B cell (primary cell): ENCODE measurements at regions not wholly inside any gene's neighbourhood (a gene's known extent, or its start where the extent isn't known, plus 50 kb on each side); places are given as distances from the start of the nearest gene placed in this dataset.

Source experiments
- ATAC-seq: fragments of 200-7000 bp; cut with Tn5 transposase; one replicate; pipeline ENCODE4 v1.10.0; 2021; ENCODE audit warnings: low read depth, mild to moderate bottlenecking, moderate number of reproducible peaks, moderate library complexity
- CTCF ChIA-PET: fragments of 350-600 bp; sonication (Branson Sonifier 250); formaldehyde crosslinking; loops from one replicate; lab custom pipeline; 2021; ENCODE audit warnings: antibody characterized with exemption, inconsistent platforms; lab: Charles Lee
- POLR2A ChIA-PET: fragments of 350-600 bp; sonication (Branson Sonifier 250); formaldehyde crosslinking; loops from one replicate; lab custom pipeline; 2021; ENCODE audit warnings: antibody characterized with exemption; lab: Charles Lee
- DNase-seq: peaks from one replicate; pipeline ENCODE4 v3.0.0; 2013
- H2AFZ ChIP-seq: 2 replicates; pipeline ENCODE4 v1.6.1; 2012; ENCODE audit warnings: mild to moderate bottlenecking, low read depth, low read length; ENCODE audit not compliant: insufficient read depth, poor library complexity, severe bottlenecking
- H3K27ac ChIP-seq, 2 donors: 1 replicate in 1 of 2; 2 replicates in 1 of 2; pipeline ENCODE4 v1.5.1; 2012 to 2013; ENCODE audit warnings: low read length in 2 of 2, mild to moderate bottlenecking in 2 of 2, moderate library complexity in 1 of 2
- H3K27me3 ChIP-seq, 4 experiments: fragments of 200-600 bp in 1 of 4; sonication (generic) in 1 of 4; replicated peaks in 1 of 4; 1 replicate in 2 of 4; 2 replicates in 2 of 4; pipeline versions ENCODE4 v1.6.1 to v1.7.0; 2013 to 2016; ENCODE audit warnings: low read length in 3 of 4, mild to moderate bottlenecking in 2 of 4, mixed read lengths in 1 of 4, moderate library complexity in 1 of 4; ENCODE audit not compliant: insufficient read depth in 4 of 4, control insufficient read depth in 3 of 4; ENCODE audit errors: control extremely low read depth in 1 of 4
- H3K36me3 ChIP-seq, 2 experiments: replicated peaks in 1 of 2; 1 replicate in 1 of 2; 2 replicates in 1 of 2; pipeline versions ENCODE4 v1.6.1 to v1.7.1; 2013; ENCODE audit warnings: low read length in 1 of 2; ENCODE audit not compliant: insufficient read depth in 2 of 2, control insufficient read depth in 1 of 2; ENCODE audit errors: control extremely low read depth in 1 of 2, extremely low read depth in 1 of 2
- H3K4me1 ChIP-seq, 2 donors: fragments of 200-600 bp in 1 of 2; sonication (generic) in 1 of 2; 1 replicate in 1 of 2; 2 replicates in 1 of 2; pipeline versions ENCODE4 v1.5.1 to v1.6.1; 2013 to 2017; ENCODE audit warnings: low read length in 2 of 2; ENCODE audit not compliant: control insufficient read depth in 2 of 2, insufficient read depth in 2 of 2
- H3K4me2 ChIP-seq: replicated peaks from 2 replicates; pipeline ENCODE3; 2012; ENCODE audit warnings: mild to moderate bottlenecking, low read depth, low read length; ENCODE audit not compliant: poor library complexity, severe bottlenecking
- H3K4me3 ChIP-seq, 5 experiments: fragments of 200-600 bp in 1 of 5; sonication (generic) in 1 of 5; 1 replicate in 3 of 5; 2 replicates in 2 of 5; pipeline versions ENCODE4 v1.5.1 to v1.7.0; 2011 to 2016; ENCODE audit warnings: low read length in 4 of 5, mild to moderate bottlenecking in 4 of 5, low read depth in 2 of 5, control low read depth in 1 of 5, moderate library complexity in 1 of 5; ENCODE audit not compliant: insufficient read depth in 1 of 5; ENCODE audit errors: control extremely low read depth in 1 of 5, extremely low read depth in 1 of 5
- H3K79me2 ChIP-seq: fragments of 200-600 bp; sonication (generic); one replicate; pipeline ENCODE4 v1.6.0; 2016; ENCODE audit warnings: low read length; ENCODE audit not compliant: control insufficient read depth, insufficient read depth
- H3K9ac ChIP-seq: fragments of 200-600 bp; sonication (generic); 2 replicates; pipeline ENCODE4 v1.6.1; 2017; ENCODE audit warnings: mild to moderate bottlenecking, low read length, moderate library complexity
- H3K9me3 ChIP-seq, 3 donors: one replicate each; pipeline versions ENCODE4 v1.6.1 to v1.7.1; 2013; ENCODE audit warnings: low read length in 2 of 3; ENCODE audit not compliant: control insufficient read depth in 2 of 3, insufficient read depth in 1 of 3; ENCODE audit errors: control extremely low read depth in 1 of 3
- H4K20me1 ChIP-seq: 2 replicates; pipeline ENCODE4 v1.6.0; 2012; ENCODE audit warnings: mild to moderate bottlenecking, low read length; ENCODE audit not compliant: insufficient read depth, control insufficient read depth, poor library complexity, severe bottlenecking
- H3K27ac Mint-ChIP-seq: one replicate; pipeline ENCODE4 v1.8.0; 2021; ENCODE audit warnings: mixed read lengths
- H3K27me3 Mint-ChIP-seq: one replicate; pipeline ENCODE4 v1.8.0; 2021; ENCODE audit warnings: mixed read lengths
- H3K4me1 Mint-ChIP-seq: one replicate; pipeline ENCODE4 v1.8.0; 2021; ENCODE audit warnings: mixed read lengths
- H3K4me3 Mint-ChIP-seq: one replicate; pipeline ENCODE4 v1.8.0; 2021; ENCODE audit warnings: mixed read lengths
- H3K9me3 Mint-ChIP-seq: one replicate; pipeline ENCODE4 v1.8.0; 2022; ENCODE audit warnings: mixed read lengths; ENCODE audit not compliant: insufficient read depth
- CTCF ChIP-seq: fragments of 200-600 bp; IDR thresholded peaks from one replicate; pipeline ENCODE4 v1.8.0; 2022; ENCODE audit warnings: antibody characterized with exemption, mild to moderate bottlenecking
- EZH2 ChIP-seq: IDR thresholded peaks from 2 replicates; pipeline ENCODE4 v1.6.1; 2012; ENCODE audit warnings: borderline replicate concordance, low read depth, mild to moderate bottlenecking, moderate library complexity, low read length; ENCODE audit not compliant: insufficient read depth, poor library complexity, severe bottlenecking
- WGBS: methylation state at CpG from one replicate; pipeline ENCODE4 v1.1.5; 2013; ENCODE audit warnings: missing lambda C conversion rate; ENCODE audit not compliant: insufficient coverage; 5-methylcytosine and 5-hydroxymethylcytosine counted together
- intact Hi-C: fragments of 100-400 bp; cut with micrococcal nuclease; formaldehyde crosslinking; loops from one replicate; pipeline ENCODE4 v1.10.0; 2022

DNA sequence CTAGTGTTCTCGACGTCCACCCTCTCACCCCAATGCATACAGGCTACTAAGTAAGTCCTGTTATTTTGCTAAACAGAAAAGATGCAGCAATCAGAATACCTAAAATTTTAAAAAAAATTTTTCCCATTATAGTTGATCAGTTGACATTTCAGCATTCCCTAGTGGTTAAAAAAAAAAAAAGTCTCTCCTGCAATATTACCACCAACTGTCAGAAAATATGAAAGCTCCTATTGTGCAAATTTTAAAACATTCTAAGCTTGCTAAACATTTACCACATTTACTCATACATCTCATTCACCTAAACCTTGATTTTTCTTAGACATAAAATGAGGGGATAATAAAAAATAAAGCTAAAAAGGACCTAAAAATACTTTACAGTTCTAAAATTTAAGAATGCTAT is 165.6 kb downstream of the AVL9 start:
- POLR2A ChIA-PET = no interaction called here
- Histone ChIP-seq H2AFZ (no peak overlapping the region), H3K27ac (no peak overlapping the region), H3K79me2 (no peaks in the 10 kb centered on the region), H3K27me3 (no peaks in the 10 kb centered on the region), H3K4me3 (no peak overlapping the region), H3K4me1 (no peaks in the 10 kb centered on the region), H4K20me1 (no peaks in the 10 kb centered on the region), H3K9me3 (no peaks in the 10 kb centered on the region), H3K9ac (no peak overlapping the region), H3K36me3 (no peaks in the 10 kb centered on the region), H3K4me2 (no peak overlapping the region)
- no peaks in the 10 kb centered on the region for H3K9me3 Mint-ChIP-seq
- no peak for TF ChIP-seq CTCF
- no peak for TF ChIP-seq EZH2
- H3K27ac Mint-ChIP-seq = no peak overlapping the region
- intact Hi-C loops = no loop called here
- H3K4me1 Mint-ChIP-seq = no peaks in the 10 kb centered on the region
- H3K4me3 Mint-ChIP-seq = no peak overlapping the region
- CTCF ChIA-PET = no interaction called here
- no peak for ATAC-seq
- no peak for DNase-seq
- no CpG with 5 or more reads among the region's 2 CpGs for WGBS
- peaks cover 8% of the 10 kb centered on the region for H3K27me3 Mint-ChIP-seq

DNA sequence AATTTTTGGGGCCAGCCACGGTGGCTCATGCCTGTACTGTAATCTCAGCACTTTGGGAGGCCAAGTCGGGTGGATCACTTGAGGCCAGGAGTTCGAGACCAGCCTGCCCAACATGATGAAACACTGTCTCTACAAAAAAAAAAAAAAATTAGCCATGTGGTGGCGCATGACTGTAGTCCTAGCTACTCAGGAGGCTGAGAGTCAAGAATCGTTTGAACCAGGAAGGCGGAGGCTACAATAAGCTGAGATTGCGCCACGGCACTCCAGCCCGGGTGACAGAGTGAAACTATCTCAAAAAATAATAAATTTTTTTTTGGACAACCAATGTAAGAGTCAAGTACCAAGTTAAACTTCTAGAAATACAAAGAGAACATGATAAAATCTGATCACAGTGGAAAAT is 164.6 kb downstream of the AVL9 start:
- Histone ChIP-seq H3K27ac (no peak overlapping the region), H3K9me3 (no peaks in the 10 kb centered on the region), H3K9ac (no peak overlapping the region), H3K4me3 (no peak overlapping the region), H3K27me3 (no peaks in the 10 kb centered on the region), H3K4me2 (no peak overlapping the region), H2AFZ (no peak overlapping the region), H3K36me3 (no peaks in the 10 kb centered on the region), H4K20me1 (no peaks in the 10 kb centered on the region), H3K79me2 (no peaks in the 10 kb centered on the region), H3K4me1 (no peaks in the 10 kb centered on the region)
- H3K27ac Mint-ChIP-seq = no peak overlapping the region
- ATAC-seq (no peak), DNase-seq (no peak)
- TF ChIP-seq EZH2 (no peak), CTCF (no peak)
- no peak overlapping the region for H3K4me3 Mint-ChIP-seq
- ChIA-PET CTCF (no interaction called here), POLR2A (no interaction called here)
- intact Hi-C loops = no loop called here
- H3K9me3 Mint-ChIP-seq = no peaks in the 10 kb centered on the region
- 97% methylated on average over 6 of the region's 9 CpGs for WGBS
- no peaks in the 10 kb centered on the region for H3K4me1 Mint-ChIP-seq
- peaks cover 8% of the 10 kb centered on the region for H3K27me3 Mint-ChIP-seq
